HEK293 (cell line): ENCODE measurements at regions not wholly inside any gene's neighbourhood (a gene's known extent, or its start where the extent isn't known, plus 50 kb on each side); places are given as distances from the start of the nearest gene placed in this dataset.

ENCODE experiments used
- CTCF ChIA-PET: fragments of 350-600 bp; formaldehyde crosslinking; extraction: SDS; loops from one replicate; lab custom pipeline; 2021; ENCODE audit warnings: antibody characterized with exemption; lab: Yijun Ruan, JAX
- POLR2A ChIA-PET: fragments of 300-600 bp; formaldehyde crosslinking; extraction: SDS; loops from one replicate; lab custom pipeline; 2020; ENCODE audit warnings: antibody characterized with exemption, inconsistent platforms; lab: Yijun Ruan, JAX
- H3K27ac ChIP-seq: fragments of 200-500 bp; sonication (Bioruptor generic); 2 replicates; pipeline ENCODE4 v1.5.1; 2014; ENCODE audit warnings: low read depth, low read length, control low read depth, inconsistent platforms; ENCODE audit errors: extremely low read depth
- H3K36me3 ChIP-seq, 2 experiments: fragments of 200-500 bp in 1 of 2; sonication (Bioruptor generic) in 1 of 2; 1 replicate in 1 of 2; 2 replicates in 1 of 2; pipeline ENCODE4 v1.5.1; 2014 to 2017; ENCODE audit warnings: inconsistent platforms in 2 of 2, low read length in 2 of 2; ENCODE audit not compliant: control insufficient read depth in 2 of 2, insufficient read depth in 1 of 2
- H3K4me1 ChIP-seq: fragments of 200-500 bp; sonication (Bioruptor generic); 2 replicates; pipeline ENCODE4 v1.5.1; 2014; ENCODE audit warnings: mild to moderate bottlenecking, low read length, inconsistent platforms; ENCODE audit not compliant: control insufficient read depth, insufficient read depth
- H3K4me3 ChIP-seq: 2 replicates; pipeline ENCODE4 v1.5.1; 2011; ENCODE audit warnings: low read depth, mild to moderate bottlenecking, control low read depth, low read length, moderate library complexity
- H3K9me3 ChIP-seq: fragments of 200-500 bp; sonication (Bioruptor generic); 2 replicates; pipeline ENCODE4 v1.5.1; 2014; ENCODE audit warnings: low read depth, low read length, inconsistent platforms; ENCODE audit not compliant: control insufficient read depth, insufficient read depth
- GFI1B ChIP-seq: fragments of 450-650 bp; formaldehyde crosslinking; IDR thresholded peaks from 2 replicates; pipeline ENCODE4 v1.5.1; 2016; ENCODE audit warnings: missing biosample characterization, missing genetic modification characterization
- KLF9 ChIP-seq: fragments of 450-650 bp; formaldehyde crosslinking; IDR thresholded peaks from 2 replicates; pipeline ENCODE4 v1.5.1; 2016; ENCODE audit warnings: missing biosample characterization, missing genetic modification characterization, low read depth
- OSR2 ChIP-seq: fragments of 450-650 bp; formaldehyde crosslinking; IDR thresholded peaks from 2 replicates; pipeline ENCODE4 v1.5.1; 2016; ENCODE audit warnings: missing biosample characterization, missing genetic modification characterization
- PRDM4 ChIP-seq: fragments of 450-650 bp; formaldehyde crosslinking; IDR thresholded peaks from 2 replicates; pipeline ENCODE4 v1.5.1; 2017; ENCODE audit warnings: missing biosample characterization, missing genetic modification characterization
- SETDB1 ChIP-seq: IDR thresholded peaks from one replicate; pipeline ENCODE4 v1.6.1; 2017; ENCODE audit warnings: mild to moderate bottlenecking, low read length, moderate library complexity, mixed read lengths; ENCODE audit not compliant: insufficient read length
- ZFP69B ChIP-seq: fragments of 450-650 bp; formaldehyde crosslinking; IDR thresholded peaks from 2 replicates; pipeline ENCODE4 v1.5.1; 2016; ENCODE audit warnings: missing biosample characterization, missing genetic modification characterization
- ZNF132 ChIP-seq: fragments of 450-650 bp; formaldehyde crosslinking; IDR thresholded peaks from 2 replicates; pipeline ENCODE4 v1.5.1; 2017; ENCODE audit warnings: missing biosample characterization, missing genetic modification characterization, borderline replicate concordance
- ZNF157 ChIP-seq: fragments of 450-650 bp; formaldehyde crosslinking; IDR thresholded peaks from 2 replicates; pipeline ENCODE4 v1.5.1; 2016; ENCODE audit warnings: missing biosample characterization, missing genetic modification characterization
- ZNF174 ChIP-seq: fragments of 450-650 bp; formaldehyde crosslinking; IDR thresholded peaks from 2 replicates; pipeline ENCODE4 v1.5.0; 2017; ENCODE audit warnings: missing biosample characterization, mild to moderate bottlenecking, missing genetic modification characterization
- ZNF324 ChIP-seq: fragments of 450-650 bp; formaldehyde crosslinking; IDR thresholded peaks from 2 replicates; pipeline ENCODE4 v1.5.1; 2016; ENCODE audit warnings: missing biosample characterization, missing genetic modification characterization
- ZNF362 ChIP-seq: fragments of 450-650 bp; formaldehyde crosslinking; IDR thresholded peaks from 2 replicates; pipeline ENCODE4 v1.5.1; 2016; ENCODE audit warnings: missing biosample characterization, missing genetic modification characterization
- ZNF391 ChIP-seq: fragments of 450-650 bp; formaldehyde crosslinking; IDR thresholded peaks from 2 replicates; pipeline ENCODE4 v1.5.1; 2016; ENCODE audit warnings: low read depth, missing biosample characterization, missing genetic modification characterization, borderline replicate concordance
- ZNF514 ChIP-seq: fragments of 450-650 bp; formaldehyde crosslinking; IDR thresholded peaks from 2 replicates; pipeline ENCODE4 v1.5.1; 2016; ENCODE audit warnings: missing biosample characterization, missing genetic modification characterization
- ZNF623 ChIP-seq: fragments of 450-650 bp; formaldehyde crosslinking; IDR thresholded peaks from 2 replicates; pipeline ENCODE4 v1.5.1; 2016; ENCODE audit warnings: missing biosample characterization, missing genetic modification characterization
- ZNF639 ChIP-seq: fragments of 450-650 bp; formaldehyde crosslinking; IDR thresholded peaks from 2 replicates; pipeline ENCODE4 v1.5.1; 2016; ENCODE audit warnings: missing biosample characterization, missing genetic modification characterization
- ZNF747 ChIP-seq: fragments of 450-650 bp; formaldehyde crosslinking; IDR thresholded peaks from 2 replicates; pipeline ENCODE4 v1.5.1; 2016; ENCODE audit warnings: missing biosample characterization, missing genetic modification characterization
- ZNF777 ChIP-seq: fragments of 450-650 bp; formaldehyde crosslinking; IDR thresholded peaks from 2 replicates; pipeline ENCODE4 v1.5.1; 2017; ENCODE audit warnings: missing biosample characterization, missing genetic modification characterization, borderline replicate concordance
- ZSCAN23 ChIP-seq: fragments of 450-650 bp; formaldehyde crosslinking; IDR thresholded peaks from 2 replicates; pipeline ENCODE4 v1.5.1; 2016; ENCODE audit warnings: missing biosample characterization, missing genetic modification characterization
- TF ChIP-seq, protein P1 (sequence below): fragments of 450-650 bp; formaldehyde crosslinking; IDR thresholded peaks from 2 replicates; pipeline ENCODE4 v1.5.1; 2016; ENCODE audit warnings: missing biosample characterization, missing genetic modification characterization

GRCh38 chr5:82551192-82551591, 273.0 kb upstream of the RPS23 start:
- Histone ChIP-seq H3K4me1 (peaks cover 10% of the 10 kb centered on the region), H3K27ac (no peak overlapping the region), H3K4me3 (no peak overlapping the region)
- POLR2A ChIA-PET: no interaction called here
- CTCF ChIA-PET: interaction anchor here (0.6 kb wide), 1 partner anchor 271 kb away, joined by 3 read pairs; no protein-coding TSS in a partner anchor
- TF ChIP-seq PRDM4 (peak; percentile 27; the same call in 1 of the 2 replicates), GFI1B (tag by site-specific recombination) (no peak)
- TF ChIP-seq, all 188 proteins: peak for 1
- Histone ChIP-seq H3K36me3 (no peaks in the 10 kb centered on the region), H3K9me3 (no peaks in the 10 kb centered on the region)

DNA sequence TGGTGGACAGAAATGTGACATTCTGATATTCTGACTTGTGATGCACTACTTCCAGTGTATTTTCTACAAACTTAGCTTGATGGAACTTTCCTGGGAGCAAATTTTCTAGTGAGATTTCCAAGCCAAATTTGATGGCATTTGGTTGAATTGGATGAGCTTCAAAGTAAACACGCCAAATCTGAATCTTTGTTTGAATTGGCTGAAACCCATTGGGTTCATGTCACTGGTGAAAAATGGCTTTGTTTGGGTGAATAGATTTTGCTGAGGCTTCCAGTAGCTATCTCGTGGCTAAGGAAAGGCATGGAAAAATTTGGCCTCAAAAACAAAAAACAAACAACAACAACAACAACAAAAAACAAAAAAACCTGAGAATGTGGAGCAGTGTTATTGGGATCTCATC, 271.1 kb upstream of the RPS23 start:
- Histone ChIP-seq H3K4me3 (no peak overlapping the region), H3K9me3 (no peaks in the 10 kb centered on the region), H3K27ac (no peak overlapping the region), H3K4me1 (peaks cover 10% of the 10 kb centered on the region), H3K36me3 (no peaks in the 10 kb centered on the region)
- CTCF ChIA-PET: interaction anchor here (0.6 kb wide), 1 partner anchor 92 kb away, joined by 3 read pairs; no protein-coding TSS in a partner anchor
- 0 out of 2 replicates have a peak, but pooled peaks have one; percentile 11 for TF ChIP-seq GFI1B (tag by site-specific recombination)
- TF ChIP-seq ZNF623 (tag by site-specific recombination): no peak
- POLR2A ChIA-PET: no interaction called here

DNA sequence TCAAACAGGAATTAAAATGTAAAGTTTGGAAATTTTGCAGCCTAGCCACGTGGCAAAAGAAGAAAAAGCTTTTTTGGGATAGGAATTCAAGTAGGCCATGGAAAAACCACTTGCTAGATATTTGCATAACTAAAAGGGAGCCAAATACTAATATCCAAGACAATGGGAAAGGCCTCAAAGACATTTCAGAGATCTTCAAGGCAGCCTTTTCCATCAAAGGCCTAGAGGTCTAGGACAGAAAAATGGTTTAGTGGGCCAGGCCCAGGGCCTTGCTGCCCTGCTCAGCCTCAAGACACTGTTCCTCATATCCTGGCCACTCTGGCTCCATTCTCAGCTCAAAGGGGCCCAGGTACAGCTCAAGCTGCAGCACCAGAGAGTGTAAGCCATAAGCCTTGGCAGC, 265.9 kb upstream of the RPS23 start:
- no peak overlapping the region for H3K27ac ChIP-seq
- TF ChIP-seq, protein P1, sequence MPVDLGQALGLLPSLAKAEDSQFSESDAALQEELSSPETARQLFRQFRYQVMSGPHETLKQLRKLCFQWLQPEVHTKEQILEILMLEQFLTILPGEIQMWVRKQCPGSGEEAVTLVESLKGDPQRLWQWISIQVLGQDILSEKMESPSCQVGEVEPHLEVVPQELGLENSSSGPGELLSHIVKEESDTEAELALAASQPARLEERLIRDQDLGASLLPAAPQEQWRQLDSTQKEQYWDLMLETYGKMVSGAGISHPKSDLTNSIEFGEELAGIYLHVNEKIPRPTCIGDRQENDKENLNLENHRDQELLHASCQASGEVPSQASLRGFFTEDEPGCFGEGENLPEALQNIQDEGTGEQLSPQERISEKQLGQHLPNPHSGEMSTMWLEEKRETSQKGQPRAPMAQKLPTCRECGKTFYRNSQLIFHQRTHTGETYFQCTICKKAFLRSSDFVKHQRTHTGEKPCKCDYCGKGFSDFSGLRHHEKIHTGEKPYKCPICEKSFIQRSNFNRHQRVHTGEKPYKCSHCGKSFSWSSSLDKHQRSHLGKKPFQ (tag by site-specific recombination): no peak
- TF ChIP-seq ZNF132 (tag by site-specific recombination) (no peak), ZNF324 (tag by site-specific recombination) (no peak), ZNF157 (tag by site-specific recombination) (no peak), ZNF514 (tag by site-specific recombination) (no peak), SETDB1 (no peak), ZNF747 (tag by site-specific recombination) (no peak), ZNF174 (tag by site-specific recombination) (no peak), ZNF391 (tag by site-specific recombination) (no peak), OSR2 (tag by site-specific recombination) (no peak), ZNF777 (no peak), KLF9 (tag by site-specific recombination) (no peak), ZNF362 (tag by site-specific recombination) (no peak), ZNF639 (tag by site-specific recombination) (no peak), ZSCAN23 (tag by site-specific recombination) (no peak), ZFP69B (tag by site-specific recombination) (no peak)
- TF ChIP-seq, all 188 proteins: peak for 0
- Histone ChIP-seq H3K4me3 (no peak overlapping the region), H3K36me3 (no peaks in the 10 kb centered on the region), H3K4me1 (no peaks in the 10 kb centered on the region), H3K9me3 (no peaks in the 10 kb centered on the region)
- ChIA-PET POLR2A (no interaction called here), CTCF (no interaction called here)
